GM23248 (cell line): ENCODE measurements at regions not wholly inside any gene's neighbourhood (a gene's known extent, or its start where the extent isn't known, plus 50 kb on each side); places are given as distances from the start of the nearest gene placed in this dataset.

Source experiments
- DNase-seq: peaks from one replicate; pipeline ENCODE4 v3.0.0-alpha.2; 2015
- H2AFZ ChIP-seq: fragments of 200-600 bp; sonication (generic); 2 replicates; pipeline ENCODE4 v1.6.1; 2016; ENCODE audit warnings: antibody characterized with exemption
- H3F3A ChIP-seq: fragments of 200-600 bp; sonication (generic); 2 replicates; pipeline ENCODE4 v1.6.1; 2016; ENCODE audit warnings: mild to moderate bottlenecking, antibody characterized with exemption, mixed run types; ENCODE audit not compliant: insufficient read depth
- H3K27ac ChIP-seq: fragments of 200-600 bp; sonication (generic); 2 replicates; pipeline ENCODE4 v1.5.1; 2016; ENCODE audit warnings: mild to moderate bottlenecking
- H3K27me3 ChIP-seq: fragments of 200-600 bp; sonication (generic); replicated peaks from 2 replicates; pipeline ENCODE4 v1.6.1; 2016; ENCODE audit warnings: mild to moderate bottlenecking; ENCODE audit not compliant: insufficient read depth
- H3K36me3 ChIP-seq: fragments of 200-600 bp; sonication (generic); 2 replicates; pipeline ENCODE4 v1.6.1; 2016; ENCODE audit warnings: low read depth, mild to moderate bottlenecking
- H3K4me1 ChIP-seq: fragments of 200-600 bp; sonication (generic); 2 replicates; pipeline ENCODE4 v1.6.1; 2016; ENCODE audit warnings: mild to moderate bottlenecking; ENCODE audit not compliant: insufficient read depth
- H3K4me2 ChIP-seq: fragments of 200-600 bp; sonication (generic); one replicate; pipeline ENCODE4 v1.6.1; 2016; ENCODE audit warnings: mild to moderate bottlenecking; ENCODE audit not compliant: unreplicated experiment
- H3K4me3 ChIP-seq: fragments of 200-600 bp; sonication (generic); 2 replicates; pipeline ENCODE4 v1.5.1; 2016; ENCODE audit warnings: mild to moderate bottlenecking
- H3K79me2 ChIP-seq: fragments of 200-600 bp; sonication (generic); 2 replicates; pipeline ENCODE4 v1.6.1; 2016; ENCODE audit warnings: mild to moderate bottlenecking; ENCODE audit not compliant: insufficient read depth
- H3K9ac ChIP-seq: fragments of 200-600 bp; sonication (generic); 2 replicates; pipeline ENCODE4 v1.6.1; 2016; ENCODE audit warnings: mild to moderate bottlenecking
- H3K9me2 ChIP-seq: fragments of 200-600 bp; sonication (generic); 2 replicates; pipeline ENCODE4 v1.6.1; 2016; ENCODE audit warnings: mixed run types, mild to moderate bottlenecking, moderate library complexity; ENCODE audit not compliant: insufficient read depth
- H3K9me3 ChIP-seq: fragments of 200-600 bp; sonication (generic); one replicate; pipeline ENCODE4 v1.6.1; 2017; ENCODE audit warnings: low read depth
- H4K20me1 ChIP-seq: fragments of 200-600 bp; sonication (generic); 2 replicates; pipeline ENCODE4 v1.6.0; 2016; ENCODE audit not compliant: insufficient read depth
- EZH2 ChIP-seq: fragments of 200-600 bp; sonication (generic); IDR thresholded peaks from 2 replicates; pipeline ENCODE4 v1.6.1; 2018; ENCODE audit warnings: antibody characterized with exemption, mild to moderate bottlenecking; ENCODE audit not compliant: insufficient read depth, poor library complexity, severe bottlenecking
- EZH2phosphoT487 ChIP-seq: fragments of 200-600 bp; sonication (generic); IDR thresholded peaks from 2 replicates; pipeline ENCODE4 v1.6.1; 2018; ENCODE audit warnings: antibody characterized with exemption, moderate library complexity, mild to moderate bottlenecking, low read depth; ENCODE audit not compliant: insufficient read depth
- WGBS, 2 experiments: methylation state at CpG; one replicate each; pipeline ENCODE4 v1.1.6; 2015 to 2017; ENCODE audit warnings: low lambda C conversion rate in 2 of 2, low coverage in 1 of 2; ENCODE audit errors: missing lambda C conversion rate in 2 of 2; 5-methylcytosine and 5-hydroxymethylcytosine counted together
- in situ Hi-C: fragments of 300-500 bp; cut with MboI; formaldehyde crosslinking; loops from 2 replicates; pipeline ENCODE4 v1.15.0; 2020

DNA sequence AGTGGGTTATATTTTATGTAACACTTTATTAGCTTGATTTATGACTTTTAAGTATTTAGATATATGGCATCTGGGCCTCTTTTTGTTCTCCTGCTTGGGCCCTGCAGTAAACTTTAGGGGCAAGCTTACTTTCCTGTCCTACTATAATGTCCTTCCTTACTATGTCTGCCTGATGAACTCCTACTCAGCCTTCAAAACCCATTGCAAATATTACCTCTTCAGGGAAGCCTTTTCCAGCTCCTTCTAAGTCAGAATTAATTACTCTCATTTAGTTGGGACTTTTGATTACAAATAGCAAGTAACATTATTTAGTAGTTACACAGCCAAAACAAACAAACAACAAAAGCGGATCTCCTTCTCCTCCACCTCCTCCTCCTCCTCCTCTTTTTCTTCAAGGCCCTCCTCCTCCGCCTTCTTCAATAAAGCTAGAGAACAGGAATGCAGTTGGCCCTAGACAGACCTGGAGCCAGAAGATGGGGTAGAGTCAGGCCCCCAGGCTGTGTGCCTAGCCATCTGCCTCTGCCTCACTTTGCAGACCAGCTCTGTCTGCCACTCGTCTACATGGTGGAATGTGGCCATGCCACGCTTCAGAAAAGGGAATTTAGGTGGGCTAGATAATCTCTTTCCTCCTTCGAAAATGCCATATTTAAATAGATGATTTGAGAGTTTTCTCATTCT lies 301.2 kb downstream of the SP3 start:
- Histone ChIP-seq H3K9ac (no peak overlapping the region), H3F3A (peaks cover 5% of the 10 kb centered on the region; the same call in 1 of the 2 replicates), H3K27me3 (peaks cover 8% of the 10 kb centered on the region; the same call in 1 of the 2 replicates), H2AFZ (no peak overlapping the region), H4K20me1 (no peaks in the 10 kb centered on the region), H3K79me2 (no peaks in the 10 kb centered on the region), H3K4me1 (peaks cover 7% of the 10 kb centered on the region), H3K36me3 (no peaks in the 10 kb centered on the region), H3K9me3 (no peaks in the 10 kb centered on the region), H3K4me3 (no peak overlapping the region), H3K27ac (no peak overlapping the region), H3K4me2 (no peak overlapping the region), H3K9me2 (no peaks in the 10 kb centered on the region)
- in situ Hi-C loops: no loop called here
- TF ChIP-seq EZH2: no peak
- no peak for TF ChIP-seq EZH2phosphoT487
- no peak for DNase-seq
- WGBS, 2 experiments: 85 to 90% methylated on average over 5 of the region's 5 CpGs

DNA sequence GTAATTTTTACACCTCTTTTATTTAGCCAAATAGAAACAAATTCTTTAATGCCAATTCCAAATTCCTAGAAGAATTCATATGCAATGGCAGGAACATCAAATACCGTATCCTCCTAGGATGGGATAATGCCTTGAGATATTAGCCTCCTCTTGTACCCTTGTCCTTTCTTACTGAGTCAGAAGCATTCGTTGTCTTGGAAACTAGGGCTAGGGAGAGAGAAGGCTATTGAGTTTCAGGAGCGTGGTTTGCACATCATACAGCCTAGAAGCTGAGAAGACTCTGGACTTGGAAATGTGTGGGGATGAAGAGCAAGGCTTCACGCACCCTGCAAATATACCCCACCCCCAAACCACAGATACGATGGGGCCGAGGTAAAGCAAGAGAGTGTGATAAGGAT lies 300.7 kb downstream of the SP3 start:
- Histone ChIP-seq H3K9ac (no peak overlapping the region), H3K27me3 (peaks cover 8% of the 10 kb centered on the region; the same call in 1 of the 2 replicates), H3F3A (no peaks in the 10 kb centered on the region; the same call in 1 of the 2 replicates), H2AFZ (no peak overlapping the region), H4K20me1 (no peaks in the 10 kb centered on the region), H3K4me3 (no peak overlapping the region), H3K9me2 (no peaks in the 10 kb centered on the region), H3K27ac (no peak overlapping the region), H3K36me3 (no peaks in the 10 kb centered on the region), H3K79me2 (no peaks in the 10 kb centered on the region), H3K9me3 (no peaks in the 10 kb centered on the region), H3K4me1 (peaks cover 2% of the 10 kb centered on the region; the same call in 1 of the 2 replicates), H3K4me2 (no peak overlapping the region)
- no peak for TF ChIP-seq EZH2
- no peak for TF ChIP-seq EZH2phosphoT487
- no peak for DNase-seq
- 83 to 89% methylated on average over 6 of the region's 6 CpGs for WGBS, 2 experiments
- in situ Hi-C loops: no loop called here

DNA sequence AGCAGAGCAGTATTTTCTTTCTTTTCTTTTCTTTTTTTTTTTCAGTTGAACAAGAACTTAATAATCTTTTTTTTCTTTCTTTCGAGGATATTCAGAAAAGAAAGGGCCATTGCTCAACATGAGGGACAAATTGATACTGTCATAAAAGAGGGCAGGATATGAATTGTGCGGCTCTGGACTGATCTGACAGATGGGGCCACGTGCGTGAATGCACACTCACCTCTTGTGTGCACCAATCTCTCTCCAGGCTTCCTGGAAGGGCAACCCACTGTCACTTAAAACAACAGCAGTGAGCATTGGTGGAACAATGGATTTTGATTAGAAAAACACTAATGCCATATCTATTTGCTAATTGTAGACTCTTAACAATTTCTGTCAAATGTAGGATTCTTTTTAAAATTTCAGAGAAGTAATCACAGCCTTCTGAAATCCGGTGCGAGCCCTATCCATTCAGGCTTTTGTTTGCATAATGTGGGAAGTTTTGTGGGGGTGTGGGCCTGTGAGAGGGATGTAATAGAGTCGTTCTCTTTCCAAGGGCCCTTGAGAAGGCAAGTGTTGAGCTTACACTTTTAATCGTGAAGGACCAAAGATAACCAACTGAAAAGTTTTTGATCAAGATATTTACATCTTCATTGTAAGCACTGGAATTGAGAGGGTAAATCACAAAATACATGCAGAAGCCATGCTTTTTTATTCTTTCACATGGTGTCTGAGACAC lies 298.8 kb downstream of the SP3 start:
- in situ Hi-C loops: no loop called here
- 71 to 79% methylated on average over 8 of the region's 8 CpGs for WGBS, 2 experiments
- TF ChIP-seq EZH2phosphoT487 (no peak), EZH2 (no peak)

DNA sequence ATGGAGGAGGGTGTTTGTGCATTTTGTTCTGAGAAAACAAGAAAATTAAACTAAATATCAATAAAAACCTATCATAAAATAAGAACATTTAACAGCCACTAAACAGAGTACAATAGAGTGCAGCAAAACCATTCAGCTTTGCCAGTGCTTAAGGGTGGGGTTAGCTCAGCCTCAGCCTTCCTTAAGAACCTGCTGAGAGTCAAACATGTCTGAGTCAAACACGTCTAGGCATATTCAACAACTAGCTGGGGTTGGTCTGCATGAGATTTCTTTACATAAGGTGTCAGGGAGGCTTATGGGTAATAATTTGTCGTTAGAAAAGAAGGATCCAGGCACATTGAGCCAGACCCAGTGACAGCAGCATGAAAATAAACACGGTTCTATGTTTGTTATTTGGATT lies 298.2 kb downstream of the SP3 start:
- Histone ChIP-seq H4K20me1 (no peaks in the 10 kb centered on the region), H3K4me2 (no peak overlapping the region), H3F3A (no peaks in the 10 kb centered on the region), H3K36me3 (no peaks in the 10 kb centered on the region), H3K27ac (no peak overlapping the region), H3K9ac (no peak overlapping the region), H3K9me2 (no peaks in the 10 kb centered on the region), H3K4me1 (no peaks in the 10 kb centered on the region), H3K27me3 (peaks cover 8% of the 10 kb centered on the region; the same call in 1 of the 2 replicates), H3K9me3 (no peaks in the 10 kb centered on the region), H3K79me2 (no peaks in the 10 kb centered on the region), H2AFZ (no peak overlapping the region), H3K4me3 (no peak overlapping the region)
- DNase-seq: no peak
- WGBS, 2 experiments: 55 to 59% methylated on average over 3 of the region's 3 CpGs
- in situ Hi-C loops: no loop called here
- no peak for TF ChIP-seq EZH2
- TF ChIP-seq EZH2phosphoT487: no peak

More for the DNA sequence above, 298.8 kb downstream of the SP3 start:
- no peaks in the 10 kb centered on the region for H3K4me1 ChIP-seq
- H3K9me2 ChIP-seq: no peaks in the 10 kb centered on the region
- no peaks in the 10 kb centered on the region for H3F3A ChIP-seq
- H3K79me2 ChIP-seq: no peaks in the 10 kb centered on the region
- H3K9ac ChIP-seq: no peak overlapping the region
- H3K9me3 ChIP-seq: no peaks in the 10 kb centered on the region
- no peak overlapping the region for H3K4me3 ChIP-seq
- no peak overlapping the region for H2AFZ ChIP-seq
- no peak overlapping the region for H3K27ac ChIP-seq
- no peak for DNase-seq
- peaks cover 8% of the 10 kb centered on the region; the same call in 1 of the 2 replicates for H3K27me3 ChIP-seq
- H3K4me2 ChIP-seq: no peak overlapping the region
- H4K20me1 ChIP-seq: no peaks in the 10 kb centered on the region
- H3K36me3 ChIP-seq: no peaks in the 10 kb centered on the region
